ENCODE measurements at regions not wholly inside any gene's neighbourhood (a gene's known extent, or its start where the extent isn't known, plus 50 kb on each side); places are given as distances from the start of the nearest gene placed in this dataset.

- TF ChIP-seq, protein P1, sequence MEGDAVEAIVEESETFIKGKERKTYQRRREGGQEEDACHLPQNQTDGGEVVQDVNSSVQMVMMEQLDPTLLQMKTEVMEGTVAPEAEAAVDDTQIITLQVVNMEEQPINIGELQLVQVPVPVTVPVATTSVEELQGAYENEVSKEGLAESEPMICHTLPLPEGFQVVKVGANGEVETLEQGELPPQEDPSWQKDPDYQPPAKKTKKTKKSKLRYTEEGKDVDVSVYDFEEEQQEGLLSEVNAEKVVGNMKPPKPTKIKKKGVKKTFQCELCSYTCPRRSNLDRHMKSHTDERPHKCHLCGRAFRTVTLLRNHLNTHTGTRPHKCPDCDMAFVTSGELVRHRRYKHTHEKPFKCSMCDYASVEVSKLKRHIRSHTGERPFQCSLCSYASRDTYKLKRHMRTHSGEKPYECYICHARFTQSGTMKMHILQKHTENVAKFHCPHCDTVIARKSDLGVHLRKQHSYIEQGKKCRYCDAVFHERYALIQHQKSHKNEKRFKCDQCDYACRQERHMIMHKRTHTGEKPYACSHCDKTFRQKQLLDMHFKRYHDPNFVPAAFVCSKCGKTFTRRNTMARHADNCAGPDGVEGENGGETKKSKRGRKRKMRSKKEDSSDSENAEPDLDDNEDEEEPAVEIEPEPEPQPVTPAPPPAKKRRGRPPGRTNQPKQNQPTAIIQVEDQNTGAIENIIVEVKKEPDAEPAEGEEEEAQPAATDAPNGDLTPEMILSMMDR (IDR thresholded peaks at IDR 0.05), result no peak
- TF ChIP-seq EP300 (IDR thresholded peaks at IDR 0.05; ENCODE audit: low read depth), result no peak
Observed at GRCh38 chr17:33560871-33561270, 267.8 kb upstream of the ASIC2 start.

All from transverse colon (tissue), 3 donors.